ENCODE measurements at regions not wholly inside any gene's neighbourhood (a gene's known extent, or its start where the extent isn't known, plus 50 kb on each side); places are given as distances from the start of the nearest gene placed in this dataset.

DNA sequence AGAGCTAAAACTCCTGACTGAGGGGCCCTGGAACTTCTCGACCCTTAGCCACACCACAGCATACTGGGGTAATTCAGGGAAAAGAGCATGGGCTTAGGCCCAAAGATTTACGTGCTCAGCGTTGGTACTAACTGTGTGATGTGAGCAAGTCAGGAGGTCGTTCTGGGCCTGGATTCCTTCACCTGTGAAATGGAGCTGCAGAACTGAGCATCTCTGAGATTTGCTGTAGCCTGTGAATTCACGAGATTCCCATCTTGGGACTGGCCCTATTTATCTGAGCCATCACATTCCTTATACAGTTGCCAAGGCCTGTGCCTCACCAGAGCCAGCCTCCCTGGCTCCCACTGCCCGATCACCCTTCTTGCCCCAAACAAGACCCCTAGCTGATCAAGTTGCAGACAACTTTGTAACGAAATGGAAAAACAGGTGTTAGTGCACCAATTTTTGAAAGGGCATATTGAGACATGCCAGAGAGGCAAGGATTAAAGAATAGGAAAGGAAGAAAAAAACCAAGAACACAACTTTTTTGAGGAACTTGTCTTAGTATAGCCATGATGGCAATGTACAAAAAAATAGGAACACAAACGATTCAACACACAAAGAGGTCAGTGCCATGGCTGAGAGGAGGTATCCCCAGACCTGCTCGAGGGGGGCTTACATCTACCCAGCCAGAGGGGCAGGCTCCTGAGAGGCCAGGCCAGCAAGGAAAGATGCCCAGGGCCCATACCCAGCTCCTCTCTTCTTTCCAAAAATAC, 323.0 kb upstream of the JARID2 start:
- no peak overlapping the region for H3K23ac ChIP-seq (ENCODE audit: insufficient read length, low read depth, low read length)
- H3K27me3 Mint-ChIP-seq (ENCODE audit: low read depth): no peaks in the 10 kb centered on the region
- H3K9ac ChIP-seq (ENCODE audit: extremely low read depth, insufficient read length, low read length): no peak overlapping the region
- no peaks in the 10 kb centered on the region for H3K9me3 ChIP-seq (ENCODE audit: control insufficient read depth, low read depth, low read length)
- no peak overlapping the region for H2BK20ac ChIP-seq (ENCODE audit: low read depth, low read length, poor library complexity, severe bottlenecking)
- no peak overlapping the region for H4K8ac ChIP-seq (replicated peaks; ENCODE audit: insufficient read length, low read depth, low read length)
- H3T11ph ChIP-seq (ENCODE audit: low read length): no peak overlapping the region
- no peak overlapping the region for H2BK12ac ChIP-seq (ENCODE audit: insufficient read length, low read depth, low read length)
- H3K27ac Mint-ChIP-seq: no peak overlapping the region; a peak in 1 of 7 replicates
- no peak overlapping the region for H4K5ac ChIP-seq (ENCODE audit: insufficient read length, low read depth, low read length)
- H4K20me1 ChIP-seq (ENCODE audit: control insufficient read depth, insufficient read depth, insufficient read length): no peaks in the 10 kb centered on the region
- no peaks in the 10 kb centered on the region for H3K23me2 ChIP-seq (ENCODE audit: insufficient read length, low read depth, low read length, poor library complexity, severe bottlenecking)
- no peaks in the 10 kb centered on the region; a peak in 3 of 7 replicates for H3K36me3 Mint-ChIP-seq (ENCODE audit: insufficient read depth in 1 of 3, low read depth in 3 of 3)
- H3K4me1 Mint-ChIP-seq: peaks cover 53% of the 10 kb centered on the region in 2 experiments
- H2BK120ac ChIP-seq (ENCODE audit: low read depth, low read length, poor library complexity, severe bottlenecking): no peak overlapping the region
- H3K56ac ChIP-seq (ENCODE audit: insufficient read length, low read depth, low read length): no peak overlapping the region
- no peak overlapping the region for H4K91ac ChIP-seq (ENCODE audit: insufficient read length, low read depth, low read length)
- no peaks in the 10 kb centered on the region; the same call in 1 of the 2 replicates for H3K79me2 ChIP-seq (ENCODE audit: insufficient read depth, low read length)
- H3K18ac ChIP-seq (ENCODE audit: insufficient read length, low read depth, low read length): no peak overlapping the region
- DNase-seq: no peak
- H3K14ac ChIP-seq (ENCODE audit: insufficient read depth, low read length): no peak overlapping the region; the same call in 1 of the 2 replicates
- no CpG with 5 or more reads among the region's 9 CpGs for WGBS (ENCODE audit: extremely low coverage, insufficient read length, low lambda C conversion rate)
- no peaks in the 10 kb centered on the region for H3K79me1 ChIP-seq (ENCODE audit: insufficient read depth, low read depth, low read length, poor library complexity, severe bottlenecking)
- H2AK5ac ChIP-seq (ENCODE audit: insufficient read length, low read length): no peak overlapping the region
- no peak overlapping the region for H2BK5ac ChIP-seq (ENCODE audit: insufficient read length, low read length)
- no peaks in the 10 kb centered on the region for H3K27me3 ChIP-seq (ENCODE audit: insufficient read depth, low read length)
- peaks cover 10% of the 10 kb centered on the region; the same call in 1 of the 2 replicates for H3K4me1 ChIP-seq (ENCODE audit: insufficient read depth, low read length)
- no peak overlapping the region for H2AFZ ChIP-seq (ENCODE audit: low read length)
- no peak overlapping the region for H3K4ac ChIP-seq (ENCODE audit: low read depth, low read length)
- H3K9me3 Mint-ChIP-seq: no peaks in the 10 kb centered on the region
- no peak overlapping the region for H3K4me2 ChIP-seq (ENCODE audit: insufficient read depth, insufficient read length, low read length)
- TF ChIP-seq, protein P1, sequence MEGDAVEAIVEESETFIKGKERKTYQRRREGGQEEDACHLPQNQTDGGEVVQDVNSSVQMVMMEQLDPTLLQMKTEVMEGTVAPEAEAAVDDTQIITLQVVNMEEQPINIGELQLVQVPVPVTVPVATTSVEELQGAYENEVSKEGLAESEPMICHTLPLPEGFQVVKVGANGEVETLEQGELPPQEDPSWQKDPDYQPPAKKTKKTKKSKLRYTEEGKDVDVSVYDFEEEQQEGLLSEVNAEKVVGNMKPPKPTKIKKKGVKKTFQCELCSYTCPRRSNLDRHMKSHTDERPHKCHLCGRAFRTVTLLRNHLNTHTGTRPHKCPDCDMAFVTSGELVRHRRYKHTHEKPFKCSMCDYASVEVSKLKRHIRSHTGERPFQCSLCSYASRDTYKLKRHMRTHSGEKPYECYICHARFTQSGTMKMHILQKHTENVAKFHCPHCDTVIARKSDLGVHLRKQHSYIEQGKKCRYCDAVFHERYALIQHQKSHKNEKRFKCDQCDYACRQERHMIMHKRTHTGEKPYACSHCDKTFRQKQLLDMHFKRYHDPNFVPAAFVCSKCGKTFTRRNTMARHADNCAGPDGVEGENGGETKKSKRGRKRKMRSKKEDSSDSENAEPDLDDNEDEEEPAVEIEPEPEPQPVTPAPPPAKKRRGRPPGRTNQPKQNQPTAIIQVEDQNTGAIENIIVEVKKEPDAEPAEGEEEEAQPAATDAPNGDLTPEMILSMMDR (conservative IDR thresholded peaks at IDR 0.05): no peak
- no peak overlapping the region for H2BK15ac ChIP-seq (ENCODE audit: low read depth, low read length)
- no peak overlapping the region for H3K27ac ChIP-seq (ENCODE audit: insufficient read length, low read depth, low read length)
- H3K4me3 Mint-ChIP-seq: no peak overlapping the region
